ENCODE measurements at regions not wholly inside any gene's neighbourhood (a gene's known extent, or its start where the extent isn't known, plus 50 kb on each side); places are given as distances from the start of the nearest gene placed in this dataset.

DNA sequence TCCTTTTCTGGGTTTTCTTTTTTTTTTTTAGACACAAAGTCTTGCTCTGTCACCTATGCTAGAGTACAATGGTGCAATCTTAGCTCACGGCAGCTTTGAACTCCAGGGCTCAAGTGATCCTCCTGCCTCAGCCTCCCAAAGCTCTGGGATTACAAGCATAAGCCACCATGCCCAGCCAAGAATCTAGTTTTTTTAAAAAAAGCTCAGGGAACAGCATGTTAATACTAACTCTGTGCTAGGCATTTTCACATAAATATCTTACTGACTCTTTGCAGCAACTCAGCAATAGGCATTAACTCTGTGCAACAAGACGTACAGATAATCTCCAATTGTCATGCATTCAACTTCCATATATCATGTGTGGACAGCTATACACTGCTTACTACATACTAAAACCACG is 97.4 kb downstream of the LLPH start:
- TF ChIP-seq CTCF (conservative IDR thresholded peaks at IDR 0.05; ENCODE audit: low read length) (no peak), EZH2phosphoT487 (IDR thresholded peaks at IDR 0.05; ENCODE audit: borderline replicate concordance, low read depth, low read length) (no peak)
